ENCODE measurements at regions not wholly inside any gene's neighbourhood (a gene's known extent, or its start where the extent isn't known, plus 50 kb on each side); places are given as distances from the start of the nearest gene placed in this dataset.

GRCh38 chr5:24367216-24367615 is 277.6 kb downstream of the CDH10 start:
- no peak overlapping the region for H3K4me3 ChIP-seq (replicated peaks in 1 of 2; ENCODE audit: low read depth in 2 of 2, low read length in 2 of 2)
- no peak for DNase-seq (ENCODE audit: low read depth in 2 of 2)
- TF ChIP-seq, protein P1, sequence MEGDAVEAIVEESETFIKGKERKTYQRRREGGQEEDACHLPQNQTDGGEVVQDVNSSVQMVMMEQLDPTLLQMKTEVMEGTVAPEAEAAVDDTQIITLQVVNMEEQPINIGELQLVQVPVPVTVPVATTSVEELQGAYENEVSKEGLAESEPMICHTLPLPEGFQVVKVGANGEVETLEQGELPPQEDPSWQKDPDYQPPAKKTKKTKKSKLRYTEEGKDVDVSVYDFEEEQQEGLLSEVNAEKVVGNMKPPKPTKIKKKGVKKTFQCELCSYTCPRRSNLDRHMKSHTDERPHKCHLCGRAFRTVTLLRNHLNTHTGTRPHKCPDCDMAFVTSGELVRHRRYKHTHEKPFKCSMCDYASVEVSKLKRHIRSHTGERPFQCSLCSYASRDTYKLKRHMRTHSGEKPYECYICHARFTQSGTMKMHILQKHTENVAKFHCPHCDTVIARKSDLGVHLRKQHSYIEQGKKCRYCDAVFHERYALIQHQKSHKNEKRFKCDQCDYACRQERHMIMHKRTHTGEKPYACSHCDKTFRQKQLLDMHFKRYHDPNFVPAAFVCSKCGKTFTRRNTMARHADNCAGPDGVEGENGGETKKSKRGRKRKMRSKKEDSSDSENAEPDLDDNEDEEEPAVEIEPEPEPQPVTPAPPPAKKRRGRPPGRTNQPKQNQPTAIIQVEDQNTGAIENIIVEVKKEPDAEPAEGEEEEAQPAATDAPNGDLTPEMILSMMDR (IDR thresholded peaks at IDR 0.05; ENCODE audit: low read depth, low read length) = no peak

DNA sequence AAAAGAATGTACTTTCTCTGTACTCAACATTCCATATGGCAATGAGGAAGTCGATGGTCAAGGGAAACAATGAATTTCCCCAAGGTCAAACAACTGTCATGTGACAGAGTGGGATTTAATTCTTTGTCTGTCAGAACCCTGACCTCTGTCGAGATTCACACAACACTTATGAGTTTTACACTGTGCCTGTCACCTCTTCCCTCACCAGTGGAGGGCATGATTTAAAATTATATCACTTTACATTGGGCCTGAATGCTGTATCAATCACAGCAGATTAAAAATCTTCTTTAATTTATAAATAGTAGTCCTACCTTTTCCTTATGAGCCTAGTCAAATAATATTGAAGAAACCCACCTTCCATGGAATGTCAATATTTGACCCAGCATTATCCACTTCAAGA is 276.7 kb downstream of the CDH10 start:
- no peak for DNase-seq (ENCODE audit: low read depth in 2 of 2)
- TF ChIP-seq, protein P1 (IDR thresholded peaks at IDR 0.05; ENCODE audit: low read depth, low read length) = no peak
- no peak overlapping the region for H3K4me3 ChIP-seq (replicated peaks in 1 of 2; ENCODE audit: low read depth in 2 of 2, low read length in 2 of 2)

GRCh38 chr5:24376210-24376609 is 268.6 kb downstream of the CDH10 start:
- TF ChIP-seq, protein P1 (IDR thresholded peaks at IDR 0.05; ENCODE audit: low read depth, low read length) = no peak
- DNase-seq (ENCODE audit: low read depth in 2 of 2) = no peak
- no peak overlapping the region for H3K4me3 ChIP-seq (replicated peaks in 1 of 2; ENCODE audit: low read depth in 2 of 2, low read length in 2 of 2)

DNA sequence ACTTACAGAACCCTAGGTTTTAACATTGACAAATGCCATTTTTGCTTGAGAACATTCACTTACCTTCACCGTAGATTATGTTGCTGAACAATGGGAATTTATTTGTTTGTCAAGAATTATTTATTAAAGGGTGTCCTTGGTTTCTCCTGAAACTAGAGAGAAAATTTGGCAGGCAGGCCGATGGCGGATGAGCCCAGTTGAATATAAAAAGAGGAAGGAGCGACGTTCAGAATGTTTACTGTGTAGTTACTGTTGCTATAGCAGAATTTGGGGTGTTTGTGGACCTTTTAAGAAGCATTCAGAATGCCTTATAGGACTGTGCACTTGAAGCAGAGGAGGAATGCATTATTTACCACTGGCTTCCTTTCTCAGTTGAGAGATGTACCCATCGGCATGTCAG is 268.2 kb downstream of the CDH10 start:
- TF ChIP-seq, protein P1 (IDR thresholded peaks at IDR 0.05; ENCODE audit: low read depth, low read length) = no peak
- H3K4me3 ChIP-seq (replicated peaks in 1 of 2; ENCODE audit: low read depth in 2 of 2, low read length in 2 of 2) = no peak overlapping the region
- no peak for DNase-seq (ENCODE audit: low read depth in 2 of 2)

GRCh38 chr5:24381861-24382489 is 262.8 kb downstream of the CDH10 start:
- TF ChIP-seq, protein P1 (IDR thresholded peaks at IDR 0.05; ENCODE audit: low read depth, low read length) = no peak
- no peak overlapping the region for H3K4me3 ChIP-seq (replicated peaks in 1 of 2; ENCODE audit: low read depth in 2 of 2, low read length in 2 of 2)
- no peak for DNase-seq (ENCODE audit: low read depth in 2 of 2)

GRCh38 chr5:24385070-24385469 is 259.7 kb downstream of the CDH10 start:
- no peak overlapping the region for H3K4me3 ChIP-seq (replicated peaks in 1 of 2; ENCODE audit: low read depth in 2 of 2, low read length in 2 of 2)
- TF ChIP-seq, protein P1 (IDR thresholded peaks at IDR 0.05; ENCODE audit: low read depth, low read length) = no peak
- no peak for DNase-seq (ENCODE audit: low read depth in 2 of 2)

DNA sequence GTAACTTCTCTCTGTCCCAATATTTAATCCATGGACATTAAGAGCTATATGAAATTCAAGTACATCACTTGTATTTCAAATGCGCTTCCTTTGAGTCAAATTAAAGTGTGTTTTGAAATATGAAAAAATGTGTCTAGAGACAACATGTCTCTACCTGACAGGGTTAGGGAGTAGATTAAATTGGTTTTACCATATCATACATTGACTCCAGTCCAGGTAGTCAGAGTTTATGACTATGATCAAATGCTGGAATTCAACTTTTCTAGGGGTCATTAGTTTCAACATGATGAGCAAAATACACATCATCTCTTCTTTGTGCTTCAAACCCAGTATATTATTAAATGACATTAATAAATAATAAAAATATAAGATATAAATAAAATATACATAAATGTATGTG is 259.2 kb downstream of the CDH10 start:
- TF ChIP-seq, protein P1 (IDR thresholded peaks at IDR 0.05; ENCODE audit: low read depth, low read length) = no peak
- DNase-seq (ENCODE audit: low read depth in 2 of 2) = no peak
- H3K4me3 ChIP-seq (replicated peaks in 1 of 2; ENCODE audit: low read depth in 2 of 2, low read length in 2 of 2) = no peak overlapping the region

All from cardiac fibroblast (primary cell).